Prostate gland (tissue), 2 donors: ENCODE measurements at regions not wholly inside any gene's neighbourhood (a gene's known extent, or its start where the extent isn't known, plus 50 kb on each side); places are given as distances from the start of the nearest gene placed in this dataset.

Experiments
- CTCF ChIP-seq, 4 experiments: fragments of 200-600 bp in 2 of 4; fragments of 450-650 bp in 2 of 4; sonication (generic) in 2 of 4; IDR thresholded peaks; 1 replicate in 3 of 4; 2 replicates in 1 of 4; pipeline ENCODE4 v1.5.1; 2016 to 2019; ENCODE audit warnings: antibody characterized with exemption in 4 of 4, mild to moderate bottlenecking in 2 of 4, moderate library complexity in 2 of 4
- POLR2AphosphoS5 ChIP-seq: sonication (generic); formaldehyde crosslinking; IDR thresholded peaks from one replicate; pipeline ENCODE4 v1.6.1; 2017; ENCODE audit warnings: antibody characterized with exemption

- TF ChIP-seq CTCF (IDR thresholded peaks at IDR 0.05) (no peak), POLR2AphosphoS5 (no peak)
These were observed 310.3 kb downstream of the EFNB2 start for GRCh38 chr13:106225126-106225525.
